GM19023 (cell line): ENCODE measurements at regions not wholly inside any gene's neighbourhood (a gene's known extent, or its start where the extent isn't known, plus 50 kb on each side); places are given as distances from the start of the nearest gene placed in this dataset.

Experiments
- ATAC-seq: cut with Tn5 transposase; IDR thresholded peaks from one replicate; pipeline ENCODE4 v1.9.1; 2021; ENCODE audit warnings: mild to moderate bottlenecking, moderate library complexity; ENCODE audit not compliant: unreplicated experiment

DNA sequence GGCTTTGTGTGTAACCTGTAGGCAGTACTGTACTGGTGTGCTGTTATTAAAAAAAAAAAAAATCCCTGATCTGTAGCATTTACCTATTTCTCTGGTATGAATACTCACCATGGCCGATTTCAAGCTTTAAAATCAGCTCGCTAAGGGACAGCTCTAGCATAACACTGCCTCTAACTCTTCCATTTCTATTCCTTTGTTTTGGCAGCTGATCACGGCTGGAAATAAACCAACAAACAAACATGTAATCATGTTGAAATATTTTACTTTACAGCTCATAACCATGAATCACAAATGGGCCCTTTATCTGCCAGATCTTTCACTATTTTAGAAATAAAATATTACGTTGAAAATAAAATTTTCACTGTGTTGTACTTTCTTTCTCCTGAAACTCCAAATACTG, 60.5 kb upstream of the IL15 start:
- no peak for ATAC-seq

DNA sequence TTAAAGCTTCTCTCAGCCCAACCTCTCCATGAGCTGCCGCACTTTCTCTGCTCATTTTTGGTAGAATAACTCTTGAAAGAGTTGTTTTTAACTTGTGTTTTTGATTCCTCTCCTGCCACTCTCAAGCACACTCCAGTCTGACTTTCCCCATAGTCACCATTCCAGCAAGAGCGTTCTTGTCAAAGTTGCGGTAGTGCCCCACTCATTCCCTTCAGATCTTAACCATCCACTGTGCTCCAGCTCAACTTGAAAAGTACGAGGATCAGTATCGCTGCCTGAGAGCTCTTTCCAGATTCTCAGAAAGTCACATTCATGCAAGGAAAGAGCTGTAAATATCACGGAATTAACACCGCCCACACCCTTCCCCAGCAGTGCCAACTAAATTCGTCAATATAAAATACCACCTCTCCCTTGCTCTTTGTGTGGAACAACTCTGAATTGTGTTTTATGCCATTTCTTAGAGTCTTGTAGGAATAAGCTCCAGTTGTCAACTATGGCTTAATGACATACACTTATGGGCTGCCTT, 59.7 kb upstream of the IL15 start:
- no peak for ATAC-seq

DNA sequence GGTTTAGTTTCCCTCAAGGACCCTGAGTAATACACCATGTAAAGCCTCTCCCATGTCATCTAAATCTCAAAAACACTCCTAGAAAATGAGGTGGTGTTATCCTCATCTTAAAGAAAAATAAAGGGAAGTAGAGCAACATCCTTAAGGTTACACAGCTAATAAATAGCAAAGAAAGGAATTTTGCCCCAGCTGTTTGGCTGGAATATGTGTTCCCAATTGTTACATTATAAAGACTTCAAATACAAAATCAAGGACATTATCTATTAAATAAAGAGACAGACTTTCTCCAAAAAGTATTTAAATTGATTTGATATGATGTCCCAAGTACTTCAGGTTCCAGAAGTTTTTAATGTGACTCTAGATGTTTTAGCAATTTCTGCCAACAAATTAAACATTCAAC, 57.9 kb upstream of the IL15 start:
- no peak for ATAC-seq

DNA sequence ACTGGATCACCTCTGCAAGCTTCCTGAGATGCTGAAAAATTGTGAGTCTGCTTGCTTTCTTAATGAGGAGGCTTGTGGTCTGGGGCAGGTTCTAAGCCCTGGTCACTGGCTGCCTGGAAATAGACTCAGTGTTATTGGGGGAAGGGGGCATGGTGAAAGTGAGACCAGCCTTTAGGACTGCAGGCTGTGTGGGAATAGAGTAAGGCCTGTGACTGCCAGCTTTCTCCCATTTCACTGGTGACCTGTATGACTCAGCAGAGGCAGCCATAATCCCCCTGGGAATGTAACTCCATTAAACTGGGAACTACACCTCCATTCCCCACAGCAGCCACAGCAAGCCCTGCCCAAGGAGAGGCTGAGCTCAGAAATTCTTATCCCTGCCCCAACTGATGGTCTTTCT, 55.9 kb upstream of the IL15 start:
- no peak for ATAC-seq
